Peyer's patch (tissue), 4 donors: ENCODE measurements at regions not wholly inside any gene's neighbourhood (a gene's known extent, or its start where the extent isn't known, plus 50 kb on each side); places are given as distances from the start of the nearest gene placed in this dataset.

Experiments used
- CTCF ChIP-seq, 6 experiments: fragments of 450-650 bp in 4 of 6; fragments of 200-600 bp in 2 of 6; sonication (generic) in 1 of 6; IDR thresholded peaks; one replicate each; pipeline ENCODE4 v1.5.1; 2017 to 2019; ENCODE audit warnings: antibody characterized with exemption in 6 of 6, mild to moderate bottlenecking in 3 of 6, moderate library complexity in 1 of 6
- POLR2A ChIP-seq, 2 donors: fragments of 450-650 bp; IDR thresholded peaks; one replicate each; pipeline ENCODE4 v1.5.1; 2017; ENCODE audit warnings: antibody characterized with exemption in 2 of 2, mild to moderate bottlenecking in 2 of 2, moderate library complexity in 2 of 2

DNA sequence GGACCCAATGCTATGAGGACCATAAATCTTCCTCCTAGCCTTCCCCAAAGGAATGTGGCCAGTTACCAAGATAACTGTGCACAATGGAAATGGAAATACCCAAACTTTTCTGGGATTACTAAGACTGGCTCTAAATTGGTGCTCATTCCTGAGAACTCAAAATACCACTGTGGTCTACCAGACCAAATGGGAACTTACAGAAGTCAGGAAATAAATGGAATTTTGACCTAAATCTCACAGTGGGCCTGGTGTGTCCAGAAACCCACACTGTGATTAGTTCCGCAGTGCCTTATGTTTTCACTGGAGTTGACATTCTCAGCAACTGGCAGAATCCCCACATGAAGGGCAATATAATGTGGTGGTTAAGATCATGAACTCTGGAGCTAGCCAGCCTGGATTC lies 99.4 kb upstream of the ZC3H12C start:
- TF ChIP-seq POLR2A (IDR thresholded peaks at IDR 0.05) (no peak), CTCF (IDR thresholded peaks at IDR 0.05) (no peak)
